Adipocyte (in vitro differentiated cells): ENCODE measurements at regions not wholly inside any gene's neighbourhood (a gene's known extent, or its start where the extent isn't known, plus 50 kb on each side); places are given as distances from the start of the nearest gene placed in this dataset.

Source experiments
- DNase-seq: peaks from one replicate; pipeline ENCODE4 v3.0.0-alpha.2; 2015; ENCODE audit warnings: low read depth
- H3K27me3 ChIP-seq: replicated peaks from 2 replicates; pipeline ENCODE4 v1.7.0; 2013; ENCODE audit warnings: mild to moderate bottlenecking, low read length, moderate library complexity; ENCODE audit not compliant: control insufficient read depth, insufficient read depth
- H3K36me3 ChIP-seq: 2 replicates; pipeline ENCODE4 v1.7.0; 2013; ENCODE audit warnings: low read length, mild to moderate bottlenecking, moderate library complexity; ENCODE audit not compliant: control insufficient read depth, insufficient read depth, severe bottlenecking
- H3K4me1 ChIP-seq: 2 replicates; pipeline ENCODE4 v1.7.0; 2013; ENCODE audit warnings: mild to moderate bottlenecking, low read length, moderate library complexity; ENCODE audit not compliant: control insufficient read depth, insufficient read depth
- H3K4me3 ChIP-seq: 2 replicates; pipeline ENCODE4 v1.7.0; 2013; ENCODE audit warnings: mild to moderate bottlenecking, low read length, moderate library complexity
- H3K9ac ChIP-seq: 2 replicates; pipeline ENCODE4 v1.7.0; 2013; ENCODE audit warnings: mild to moderate bottlenecking, low read length, moderate library complexity
- H3K9me3 ChIP-seq: 2 replicates; pipeline ENCODE4 v1.7.0; 2013; ENCODE audit warnings: mild to moderate bottlenecking, low read length, moderate library complexity; ENCODE audit not compliant: control insufficient read depth

- H3K4me3 ChIP-seq, result no peak overlapping the region
- peaks cover 3% of the 10 kb centered on the region for H3K9me3 ChIP-seq
- DNase-seq, result no peak
- no peaks in the 10 kb centered on the region for H3K36me3 ChIP-seq
- H3K4me1 ChIP-seq, result no peaks in the 10 kb centered on the region
- H3K9ac ChIP-seq, result no peak overlapping the region
- H3K27me3 ChIP-seq, result peaks cover 59% of the 10 kb centered on the region
These were observed 228.9 kb upstream of the FOXF1 start for GRCh38 chr16:86281421-86281820.

GRCh38 chr16:86283944-86284343, 226.4 kb upstream of the FOXF1 start:
- H3K36me3 ChIP-seq, result no peaks in the 10 kb centered on the region
- peaks cover 67% of the 10 kb centered on the region for H3K27me3 ChIP-seq
- H3K9ac ChIP-seq, result no peak overlapping the region
- H3K4me3 ChIP-seq, result no peak overlapping the region
- no peaks in the 10 kb centered on the region for H3K4me1 ChIP-seq
- no peak for DNase-seq
- H3K9me3 ChIP-seq, result peaks cover 3% of the 10 kb centered on the region

GRCh38 chr16:86285421-86285820, 224.9 kb upstream of the FOXF1 start:
- peaks cover 81% of the 10 kb centered on the region for H3K27me3 ChIP-seq

GRCh38 chr16:86285938-86286921, 224.1 kb upstream of the FOXF1 start:
- Histone ChIP-seq H3K4me1 (no peaks in the 10 kb centered on the region), H3K4me3 (no peak overlapping the region), H3K9me3 (peaks cover 3% of the 10 kb centered on the region), H3K9ac (no peak overlapping the region), H3K27me3 (peaks cover 89% of the 10 kb centered on the region), H3K36me3 (no peaks in the 10 kb centered on the region)
- no peak for DNase-seq

More at GRCh38 chr16:86285421-86285820, 224.9 kb upstream of the FOXF1 start:
- no peak for DNase-seq
- Histone ChIP-seq H3K4me3 (no peak overlapping the region), H3K4me1 (no peaks in the 10 kb centered on the region), H3K36me3 (no peaks in the 10 kb centered on the region), H3K9me3 (peaks cover 3% of the 10 kb centered on the region), H3K9ac (no peak overlapping the region)

GRCh38 chr16:86286991-86287663, 223.2 kb upstream of the FOXF1 start:
- H3K36me3 ChIP-seq, result no peaks in the 10 kb centered on the region
- H3K4me1 ChIP-seq, result no peaks in the 10 kb centered on the region
- no peak overlapping the region for H3K9ac ChIP-seq
- DNase-seq, result no peak
- peaks cover 91% of the 10 kb centered on the region for H3K27me3 ChIP-seq
- H3K9me3 ChIP-seq, result peaks cover 2% of the 10 kb centered on the region
- H3K4me3 ChIP-seq, result no peak overlapping the region

GRCh38 chr16:86287664-86288201, 222.6 kb upstream of the FOXF1 start:
- H3K36me3 ChIP-seq, result no peaks in the 10 kb centered on the region
- no peak for DNase-seq
- peaks cover 92% of the 10 kb centered on the region for H3K27me3 ChIP-seq
- no peak overlapping the region for H3K9ac ChIP-seq
- no peak overlapping the region for H3K4me3 ChIP-seq
- no peaks in the 10 kb centered on the region for H3K4me1 ChIP-seq
- no peaks in the 10 kb centered on the region for H3K9me3 ChIP-seq

GRCh38 chr16:86288716-86289294, 221.5 kb upstream of the FOXF1 start:
- no peaks in the 10 kb centered on the region for H3K9me3 ChIP-seq
- no peak for DNase-seq
- no peak overlapping the region for H3K4me3 ChIP-seq
- H3K36me3 ChIP-seq, result no peaks in the 10 kb centered on the region
- H3K4me1 ChIP-seq, result no peaks in the 10 kb centered on the region
- H3K9ac ChIP-seq, result no peak overlapping the region
- peaks cover 95% of the 10 kb centered on the region for H3K27me3 ChIP-seq

- Histone ChIP-seq H3K4me1 (no peaks in the 10 kb centered on the region), H3K27me3 (peaks cover 95% of the 10 kb centered on the region), H3K36me3 (no peaks in the 10 kb centered on the region), H3K9me3 (no peaks in the 10 kb centered on the region), H3K9ac (no peak overlapping the region), H3K4me3 (no peak overlapping the region)
- DNase-seq, result no peak
These were observed 221.0 kb upstream of the FOXF1 start for GRCh38 chr16:86289304-86289703.

GRCh38 chr16:86289907-86290306, 220.4 kb upstream of the FOXF1 start:
- Histone ChIP-seq H3K27me3 (peaks cover 96% of the 10 kb centered on the region), H3K4me1 (no peaks in the 10 kb centered on the region), H3K9ac (no peak overlapping the region), H3K36me3 (no peaks in the 10 kb centered on the region), H3K4me3 (no peak overlapping the region), H3K9me3 (no peaks in the 10 kb centered on the region)
- no peak for DNase-seq

- no peak for DNase-seq
- Histone ChIP-seq H3K9ac (no peak overlapping the region), H3K27me3 (peaks cover 97% of the 10 kb centered on the region)
These were observed 218.8 kb upstream of the FOXF1 start for GRCh38 chr16:86291491-86291890.

More at GRCh38 chr16:86291491-86291890, 218.8 kb upstream of the FOXF1 start:
- no peaks in the 10 kb centered on the region for H3K4me1 ChIP-seq
- no peaks in the 10 kb centered on the region for H3K36me3 ChIP-seq
- H3K9me3 ChIP-seq, result no peaks in the 10 kb centered on the region
- H3K4me3 ChIP-seq, result no peak overlapping the region
